ENCODE measurements at regions not wholly inside any gene's neighbourhood (a gene's known extent, or its start where the extent isn't known, plus 50 kb on each side); places are given as distances from the start of the nearest gene placed in this dataset.

GRCh38 chr4:177640864-177641263, 198.6 kb upstream of the AGA start:
- no peak for DNase-seq
- Histone ChIP-seq H3K9me3 (ENCODE audit: control insufficient read depth in 2 of 3, insufficient read depth in 1 of 3, low read length in 3 of 3) (no peaks in the 10 kb centered on the region), H3K27ac (ENCODE audit: low read depth in 2 of 2, low read length in 2 of 2) (no peak overlapping the region), H3K36me3 (ENCODE audit: control insufficient read depth in 2 of 3, insufficient read depth in 3 of 3, low read length in 3 of 3) (no peaks in the 10 kb centered on the region), H3K9ac (ENCODE audit: low read length in 3 of 3) (no peak overlapping the region), H3K27me3 (ENCODE audit: control insufficient read depth, insufficient read depth, low read length) (no peaks in the 10 kb centered on the region), H3K4me3 (ENCODE audit: low read length in 3 of 3) (no peak overlapping the region), H3K4me1 (ENCODE audit: control insufficient read depth in 2 of 3, insufficient read depth in 2 of 3, low read depth in 1 of 3, low read length in 3 of 3) (no peaks in the 10 kb centered on the region)
- TF ChIP-seq, protein P1, sequence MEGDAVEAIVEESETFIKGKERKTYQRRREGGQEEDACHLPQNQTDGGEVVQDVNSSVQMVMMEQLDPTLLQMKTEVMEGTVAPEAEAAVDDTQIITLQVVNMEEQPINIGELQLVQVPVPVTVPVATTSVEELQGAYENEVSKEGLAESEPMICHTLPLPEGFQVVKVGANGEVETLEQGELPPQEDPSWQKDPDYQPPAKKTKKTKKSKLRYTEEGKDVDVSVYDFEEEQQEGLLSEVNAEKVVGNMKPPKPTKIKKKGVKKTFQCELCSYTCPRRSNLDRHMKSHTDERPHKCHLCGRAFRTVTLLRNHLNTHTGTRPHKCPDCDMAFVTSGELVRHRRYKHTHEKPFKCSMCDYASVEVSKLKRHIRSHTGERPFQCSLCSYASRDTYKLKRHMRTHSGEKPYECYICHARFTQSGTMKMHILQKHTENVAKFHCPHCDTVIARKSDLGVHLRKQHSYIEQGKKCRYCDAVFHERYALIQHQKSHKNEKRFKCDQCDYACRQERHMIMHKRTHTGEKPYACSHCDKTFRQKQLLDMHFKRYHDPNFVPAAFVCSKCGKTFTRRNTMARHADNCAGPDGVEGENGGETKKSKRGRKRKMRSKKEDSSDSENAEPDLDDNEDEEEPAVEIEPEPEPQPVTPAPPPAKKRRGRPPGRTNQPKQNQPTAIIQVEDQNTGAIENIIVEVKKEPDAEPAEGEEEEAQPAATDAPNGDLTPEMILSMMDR (IDR thresholded peaks at IDR 0.05; ENCODE audit: borderline replicate concordance, extremely low read depth, insufficient read depth) = no peak
- no peak for FAIRE-seq
- intact Hi-C loops (cut with DNase I) = no loop called here

GRCh38 chr4:177660223-177660622, 218.0 kb upstream of the AGA start:
- TF ChIP-seq, protein P1 (IDR thresholded peaks at IDR 0.05; ENCODE audit: borderline replicate concordance, extremely low read depth, insufficient read depth) = no peak
- no peaks in the 10 kb centered on the region for H3K4me1 ChIP-seq (ENCODE audit: control insufficient read depth in 2 of 3, insufficient read depth in 2 of 3, low read depth in 1 of 3, low read length in 3 of 3)
- DNase-seq = peak in 2 of 5 donors; percentile 1 to 2
- no peaks in the 10 kb centered on the region for H3K27me3 ChIP-seq (ENCODE audit: control insufficient read depth, insufficient read depth, low read length)
- no peak for FAIRE-seq
- H3K27ac ChIP-seq (ENCODE audit: low read depth in 2 of 2, low read length in 2 of 2) = no peak overlapping the region
- no peaks in the 10 kb centered on the region for H3K9me3 ChIP-seq (ENCODE audit: control insufficient read depth in 2 of 3, insufficient read depth in 1 of 3, low read length in 3 of 3)
- no peak overlapping the region for H3K4me3 ChIP-seq (ENCODE audit: low read length in 3 of 3)
- no peak overlapping the region for H3K9ac ChIP-seq (ENCODE audit: low read length in 3 of 3)
- no peaks in the 10 kb centered on the region for H3K36me3 ChIP-seq (ENCODE audit: control insufficient read depth in 2 of 3, insufficient read depth in 3 of 3, low read length in 3 of 3)
- intact Hi-C loops (cut with DNase I) = no loop called here

GRCh38 chr4:177667687-177668086, 225.4 kb upstream of the AGA start:
- DNase-seq (no peak), FAIRE-seq (no peak)
- no peaks in the 10 kb centered on the region for H3K36me3 ChIP-seq (ENCODE audit: control insufficient read depth in 2 of 3, insufficient read depth in 3 of 3, low read length in 3 of 3)
- intact Hi-C loops (cut with DNase I) = no loop called here
- TF ChIP-seq, protein P1 (IDR thresholded peaks at IDR 0.05; ENCODE audit: borderline replicate concordance, extremely low read depth, insufficient read depth) = peak; percentile 27
- no peaks in the 10 kb centered on the region for H3K9me3 ChIP-seq (ENCODE audit: control insufficient read depth in 2 of 3, insufficient read depth in 1 of 3, low read length in 3 of 3)
- H3K4me3 ChIP-seq (ENCODE audit: low read length in 3 of 3) = no peak overlapping the region
- no peak overlapping the region for H3K27ac ChIP-seq (ENCODE audit: low read depth in 2 of 2, low read length in 2 of 2)
- H3K27me3 ChIP-seq (ENCODE audit: control insufficient read depth, insufficient read depth, low read length) = no peaks in the 10 kb centered on the region
- H3K9ac ChIP-seq (ENCODE audit: low read length in 3 of 3) = no peak overlapping the region
- H3K4me1 ChIP-seq (ENCODE audit: control insufficient read depth in 2 of 3, insufficient read depth in 2 of 3, low read depth in 1 of 3, low read length in 3 of 3) = no peaks in the 10 kb centered on the region

- no peaks in the 10 kb centered on the region for H3K27me3 ChIP-seq (ENCODE audit: control insufficient read depth, insufficient read depth, low read length)
- H3K4me3 ChIP-seq (ENCODE audit: low read length in 3 of 3) = no peak overlapping the region
- H3K36me3 ChIP-seq (ENCODE audit: control insufficient read depth in 2 of 3, insufficient read depth in 3 of 3, low read length in 3 of 3) = no peaks in the 10 kb centered on the region
- H3K27ac ChIP-seq (ENCODE audit: low read depth in 2 of 2, low read length in 2 of 2) = no peak overlapping the region
- no peak for FAIRE-seq
- DNase-seq = no peak
- H3K9ac ChIP-seq (ENCODE audit: low read length in 3 of 3) = no peak overlapping the region
- TF ChIP-seq, protein P1 (IDR thresholded peaks at IDR 0.05; ENCODE audit: borderline replicate concordance, extremely low read depth, insufficient read depth) = no peak
- no peaks in the 10 kb centered on the region for H3K4me1 ChIP-seq (ENCODE audit: control insufficient read depth in 2 of 3, insufficient read depth in 2 of 3, low read depth in 1 of 3, low read length in 3 of 3)
- intact Hi-C loops (cut with DNase I) = no loop called here
- no peaks in the 10 kb centered on the region for H3K9me3 ChIP-seq (ENCODE audit: control insufficient read depth in 2 of 3, insufficient read depth in 1 of 3, low read length in 3 of 3)
Measured at GRCh38 chr4:177671387-177671786, 229.2 kb upstream of the AGA start.

Measured in kidney (tissue), 13 donors.